Upper lobe of left lung (tissue), 6 donors: ENCODE measurements at regions not wholly inside any gene's neighbourhood (a gene's known extent, or its start where the extent isn't known, plus 50 kb on each side); places are given as distances from the start of the nearest gene placed in this dataset.

Experiments
- ATAC-seq, 2 donors: fragments of 200-7000 bp; cut with Tn5 transposase; one replicate each; pipeline ENCODE4 v1.9.1; 2022; ENCODE audit warnings: mild to moderate bottlenecking in 2 of 2, moderate library complexity in 2 of 2; ENCODE audit not compliant: low FRiP score in 2 of 2
- DNase-seq, 2 donors: peaks; one replicate each; pipeline ENCODE4 v3.0.0-alpha.2; 2019 to 2020
- H3K27ac ChIP-seq, 4 donors: fragments of 200-600 bp; sonication (generic); one replicate each; pipeline ENCODE4 v1.5.1; 2016 to 2019
- H3K27me3 ChIP-seq, 4 donors: fragments of 200-600 bp; sonication (generic); one replicate each; pipeline ENCODE4 v1.5.1; 2017 to 2019
- H3K36me3 ChIP-seq, 4 donors: fragments of 200-600 bp; sonication (generic); one replicate each; pipeline ENCODE4 v1.5.1; 2016 to 2019
- H3K4me1 ChIP-seq, 4 donors: fragments of 200-600 bp; sonication (generic); one replicate each; pipeline ENCODE4 v1.5.1; 2018 to 2019
- H3K4me3 ChIP-seq, 4 donors: fragments of 200-600 bp; sonication (generic); one replicate each; pipeline ENCODE4 v1.5.1; 2017 to 2019; ENCODE audit warnings: mild to moderate bottlenecking in 2 of 4, moderate library complexity in 1 of 4
- H3K9me3 ChIP-seq, 4 donors: fragments of 200-600 bp; sonication (generic); one replicate each; pipeline ENCODE4 v1.5.1; 2018 to 2019
- CTCF ChIP-seq, 6 experiments: fragments of 450-650 bp in 4 of 6; fragments of 200-600 bp in 2 of 6; sonication (generic) in 2 of 6; IDR thresholded peaks; one replicate each; pipeline ENCODE4 v1.5.1; 2016 to 2019; ENCODE audit warnings: antibody characterized with exemption in 6 of 6
- EP300 ChIP-seq, 4 donors: sonication (generic); formaldehyde crosslinking; IDR thresholded peaks; one replicate each; pipeline ENCODE4 v1.5.1; 2017; ENCODE audit warnings: antibody characterized with exemption in 4 of 4, control low read depth in 2 of 4
- POLR2A ChIP-seq, 4 donors: fragments of 450-650 bp; IDR thresholded peaks; one replicate each; pipeline ENCODE4 v1.5.1; 2016 to 2017; ENCODE audit warnings: antibody characterized with exemption in 4 of 4, mild to moderate bottlenecking in 2 of 4
- POLR2AphosphoS5 ChIP-seq, 2 donors: sonication (generic); formaldehyde crosslinking; IDR thresholded peaks; one replicate each; pipeline ENCODE4 v1.5.1; 2017; ENCODE audit warnings: antibody characterized with exemption in 2 of 2
- WGBS, 2 donors: methylation state at CpG; one replicate each; pipeline ENCODE4 v1.1.5; 2017 to 2018; 5-methylcytosine and 5-hydroxymethylcytosine counted together
- donor health status: DM: no; HTN: no; CAD: no; lungs with moderate emphysema.
- donor health status: DM: no; HTN: yes; CAD: no; lungs with severe emphysema.

- ATAC-seq (no peak), DNase-seq (no peak)
- Histone ChIP-seq H3K36me3 (no peaks in the 10 kb centered on the region), H3K4me3 (no peak overlapping the region), H3K27me3 (no peaks in the 10 kb centered on the region), H3K27ac (no peak overlapping the region), H3K9me3 (peaks cover 0 to 3% (median 0%) of the 10 kb centered on the region in 4 donors), H3K4me1 (no peaks in the 10 kb centered on the region)
- no peak for TF ChIP-seq CTCF (IDR thresholded peaks at IDR 0.05)
- WGBS, 2 donors = 66 to 86% methylated on average over 2 of the region's 2 CpGs
Measured at GRCh38 chr14:53672526-53672925, 284.1 kb downstream of the BMP4 start.

GRCh38 chr14:53670701-53671100, 285.9 kb downstream of the BMP4 start:
- H3K9me3 ChIP-seq = no peaks in the 10 kb centered on the region
- no peaks in the 10 kb centered on the region for H3K27me3 ChIP-seq
- H3K4me1 ChIP-seq = no peaks in the 10 kb centered on the region
- DNase-seq (no peak), ATAC-seq (peak in 1 of 2 donors; percentile 34)
- H3K27ac ChIP-seq = no peak overlapping the region
- TF ChIP-seq EP300 (IDR thresholded peaks at IDR 0.05) (no peak), CTCF (IDR thresholded peaks at IDR 0.05) (no peak), POLR2A (IDR thresholded peaks at IDR 0.05) (no peak), POLR2AphosphoS5 (IDR thresholded peaks at IDR 0.05) (no peak)
- H3K36me3 ChIP-seq = no peaks in the 10 kb centered on the region
- H3K4me3 ChIP-seq = no peak overlapping the region

DNA sequence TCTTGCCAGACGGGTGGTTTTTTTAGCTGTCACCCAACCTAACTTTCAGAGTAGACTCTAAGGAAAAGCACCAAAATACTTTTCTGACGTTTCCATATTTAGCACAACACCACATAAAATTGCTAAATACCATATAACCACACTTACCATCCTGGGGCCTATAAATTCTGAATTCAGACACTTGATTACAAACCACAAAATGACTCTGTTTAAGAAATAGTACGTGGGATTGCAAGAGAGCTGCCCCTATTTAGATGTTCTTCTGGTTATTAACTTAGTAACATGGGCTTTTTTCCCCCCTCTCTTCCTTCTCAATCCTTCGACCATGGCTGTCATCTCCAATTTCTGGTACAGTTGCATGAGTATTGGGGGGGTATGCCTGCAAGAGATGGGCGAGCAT, 287.7 kb downstream of the BMP4 start:
- 40 to 48% methylated on average over 5 of the region's 5 CpGs for WGBS, 2 donors
- DNase-seq (no peak), ATAC-seq (no peak)
- H3K9me3 ChIP-seq = no peaks in the 10 kb centered on the region
- H3K4me3 ChIP-seq = no peak overlapping the region
- H3K27me3 ChIP-seq = no peaks in the 10 kb centered on the region
- no peak for TF ChIP-seq CTCF (IDR thresholded peaks at IDR 0.05)
- no peak for TF ChIP-seq EP300 (IDR thresholded peaks at IDR 0.05)
- H3K4me1 ChIP-seq = no peaks in the 10 kb centered on the region
- no peaks in the 10 kb centered on the region for H3K36me3 ChIP-seq
- H3K27ac ChIP-seq = no peak overlapping the region

DNA sequence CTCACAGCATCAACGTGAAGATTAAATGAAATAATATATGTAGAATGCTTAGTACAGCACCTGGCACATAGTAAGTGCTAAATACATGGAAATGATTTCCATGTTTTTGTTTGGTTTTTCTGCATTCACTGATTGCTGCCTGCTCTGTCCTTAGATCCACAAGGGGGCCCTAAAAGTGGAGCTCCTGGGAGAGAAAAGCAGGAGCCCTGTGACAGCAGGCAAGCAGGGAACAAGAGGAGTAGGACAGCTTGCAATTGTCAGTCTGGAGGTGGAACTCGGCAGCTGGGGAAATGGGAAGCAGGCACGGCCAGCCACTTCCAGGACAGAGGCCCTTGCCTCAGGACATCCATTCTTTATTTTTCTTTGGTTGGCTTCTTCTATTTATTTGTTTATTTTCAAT, 292.9 kb downstream of the BMP4 start:
- Histone ChIP-seq H3K27me3 (no peaks in the 10 kb centered on the region), H3K4me3 (no peak overlapping the region), H3K27ac (no peak overlapping the region), H3K36me3 (no peaks in the 10 kb centered on the region), H3K9me3 (no peaks in the 10 kb centered on the region), H3K4me1 (peaks cover 0 to 3% (median 0%) of the 10 kb centered on the region in 4 donors)
- TF ChIP-seq POLR2AphosphoS5 (IDR thresholded peaks at IDR 0.05) = no peak
- no peak for TF ChIP-seq EP300 (IDR thresholded peaks at IDR 0.05)
- no peak for TF ChIP-seq CTCF (IDR thresholded peaks at IDR 0.05)
- TF ChIP-seq POLR2A (IDR thresholded peaks at IDR 0.05) = no peak
- ATAC-seq = no peak
- WGBS, 2 donors = 38 to 59% methylated on average over 3 of the region's 3 CpGs
- DNase-seq = no peak

- TF ChIP-seq POLR2A (IDR thresholded peaks at IDR 0.05) = no peak
- TF ChIP-seq EP300 (IDR thresholded peaks at IDR 0.05) = no peak
- no peak for TF ChIP-seq CTCF (IDR thresholded peaks at IDR 0.05)
- TF ChIP-seq POLR2AphosphoS5 (IDR thresholded peaks at IDR 0.05) = no peak
- Histone ChIP-seq H3K4me1 (peaks cover 0 to 3% (median 0%) of the 10 kb centered on the region in 4 donors), H3K9me3 (no peaks in the 10 kb centered on the region), H3K36me3 (no peaks in the 10 kb centered on the region), H3K27ac (no peak overlapping the region), H3K27me3 (no peaks in the 10 kb centered on the region), H3K4me3 (no peak overlapping the region)
- 81 to 83% methylated on average over 3 of the region's 3 CpGs for WGBS, 2 donors
- ATAC-seq (no peak), DNase-seq (no peak)
Measured at GRCh38 chr14:53655080-53655785, 301.4 kb downstream of the BMP4 start.
